ENCODE measurements at regions not wholly inside any gene's neighbourhood (a gene's known extent, or its start where the extent isn't known, plus 50 kb on each side); places are given as distances from the start of the nearest gene placed in this dataset.
A peak's percentile ranks its signal among the peaks of the same experiment; 100 is the strongest.
"Not testable (repeated sequence)": the region's sequence is repeated elsewhere in the genome, so short reads cannot be mapped to it uniquely, and the experiment has no call there.

GRCh38 chr5:90284375-90284774 is 125.2 kb downstream of the CETN3 start:
- no peak for DNase-seq

- no peak for DNase-seq
These were observed 130.5 kb downstream of the CETN3 start for GRCh38 chr5:90279091-90279490.

- no peak for DNase-seq
These were observed 135.3 kb downstream of the CETN3 start for GRCh38 chr5:90274216-90274615.

- DNase-seq: no peak
These were observed 141.9 kb downstream of the CETN3 start for GRCh38 chr5:90267646-90268045.

GRCh38 chr5:90265545-90265857 is 144.1 kb downstream of the CETN3 start:
- no peak for DNase-seq

GRCh38 chr5:90264689-90265544 is 144.6 kb downstream of the CETN3 start:
- peak; percentile 46 for DNase-seq

GRCh38 chr5:90263102-90263820 is 146.3 kb downstream of the CETN3 start:
- no peak for DNase-seq

- DNase-seq: no peak
These were observed 158.1 kb downstream of the CETN3 start for GRCh38 chr5:90251447-90251846.

GRCh38 chr5:90248640-90249039 is 160.9 kb downstream of the CETN3 start:
- DNase-seq: no peak

- DNase-seq: not testable (repeated sequence)
These were observed 165.7 kb downstream of the CETN3 start for GRCh38 chr5:90243848-90244247.

GRCh38 chr5:90233476-90233875 is 176.1 kb downstream of the CETN3 start:
- DNase-seq: no peak

- no peak for DNase-seq
These were observed 177.9 kb downstream of the CETN3 start for GRCh38 chr5:90231688-90232087.

GRCh38 chr5:90227683-90228082 is 181.9 kb downstream of the CETN3 start:
- DNase-seq: no peak

- no peak for DNase-seq
These were observed 183.0 kb downstream of the CETN3 start for GRCh38 chr5:90226433-90227099.

GRCh38 chr5:90224342-90224741 is 185.2 kb downstream of the CETN3 start:
- no peak for DNase-seq

- no peak for DNase-seq
These were observed 185.8 kb downstream of the CETN3 start for GRCh38 chr5:90223756-90224155.

- DNase-seq: no peak
These were observed 187.6 kb downstream of the CETN3 start for GRCh38 chr5:90221951-90222350.

GRCh38 chr5:90220554-90220953 is 189.0 kb downstream of the CETN3 start:
- no peak for DNase-seq

GRCh38 chr5:90214991-90215390 is 194.6 kb downstream of the CETN3 start:
- DNase-seq: no peak

GRCh38 chr5:90208323-90208722 is 201.2 kb downstream of the CETN3 start:
- not testable (repeated sequence) for DNase-seq

- no peak for DNase-seq
These were observed 207.6 kb downstream of the CETN3 start for GRCh38 chr5:90201923-90202322.

GRCh38 chr5:90193185-90193822 is 216.3 kb downstream of the CETN3 start:
- DNase-seq: no peak

- DNase-seq: no peak
These were observed 218.1 kb downstream of the CETN3 start for GRCh38 chr5:90191352-90192045.
